Stomach (tissue), 4 donors: ENCODE measurements at regions not wholly inside any gene's neighbourhood (a gene's known extent, or its start where the extent isn't known, plus 50 kb on each side); places are given as distances from the start of the nearest gene placed in this dataset.

Source experiments
- CTCF ChIP-seq, 7 experiments: fragments of 450-650 bp in 4 of 7; fragments of 200-600 bp in 3 of 7; sonication (generic) in 3 of 7; IDR thresholded peaks; one replicate each; pipeline ENCODE4 v1.5.1; 2016 to 2019; ENCODE audit warnings: antibody characterized with exemption in 7 of 7, control low read depth in 2 of 7, mild to moderate bottlenecking in 1 of 7
- EP300 ChIP-seq: sonication (generic); formaldehyde crosslinking; IDR thresholded peaks from one replicate; pipeline ENCODE4 v1.6.1; 2017; ENCODE audit warnings: antibody characterized with exemption
- POLR2A ChIP-seq, 4 donors: fragments of 450-650 bp; IDR thresholded peaks; one replicate each; pipeline ENCODE4 v1.6.1; 2016; ENCODE audit warnings: antibody characterized with exemption in 4 of 4, control low read depth in 2 of 4, mild to moderate bottlenecking in 1 of 4, moderate library complexity in 1 of 4

GRCh38 chr15:46039703-46040102, 404.9 kb downstream of the SQOR start:
- no peak for TF ChIP-seq POLR2A (IDR thresholded peaks at IDR 0.05)
- TF ChIP-seq CTCF (IDR thresholded peaks at IDR 0.05): no peak
- no peak for TF ChIP-seq EP300
